GM18861 (cell line): ENCODE measurements at regions not wholly inside any gene's neighbourhood (a gene's known extent, or its start where the extent isn't known, plus 50 kb on each side); places are given as distances from the start of the nearest gene placed in this dataset.

Experiments used
- ATAC-seq: cut with Tn5 transposase; IDR thresholded peaks from one replicate; pipeline ENCODE4 v1.9.1; 2021; ENCODE audit not compliant: unreplicated experiment

GRCh38 chr6:146865756-146866379 is 267.1 kb downstream of the ADGB start:
- ATAC-seq, result no peak

GRCh38 chr6:146866731-146867414 is 268.1 kb downstream of the ADGB start:
- ATAC-seq, result no peak

GRCh38 chr6:146868671-146869209 is 270.0 kb downstream of the ADGB start:
- ATAC-seq, result no peak

- peak; percentile 92 for ATAC-seq
Measured at GRCh38 chr6:146870760-146871159, 272.0 kb downstream of the ADGB start.

DNA sequence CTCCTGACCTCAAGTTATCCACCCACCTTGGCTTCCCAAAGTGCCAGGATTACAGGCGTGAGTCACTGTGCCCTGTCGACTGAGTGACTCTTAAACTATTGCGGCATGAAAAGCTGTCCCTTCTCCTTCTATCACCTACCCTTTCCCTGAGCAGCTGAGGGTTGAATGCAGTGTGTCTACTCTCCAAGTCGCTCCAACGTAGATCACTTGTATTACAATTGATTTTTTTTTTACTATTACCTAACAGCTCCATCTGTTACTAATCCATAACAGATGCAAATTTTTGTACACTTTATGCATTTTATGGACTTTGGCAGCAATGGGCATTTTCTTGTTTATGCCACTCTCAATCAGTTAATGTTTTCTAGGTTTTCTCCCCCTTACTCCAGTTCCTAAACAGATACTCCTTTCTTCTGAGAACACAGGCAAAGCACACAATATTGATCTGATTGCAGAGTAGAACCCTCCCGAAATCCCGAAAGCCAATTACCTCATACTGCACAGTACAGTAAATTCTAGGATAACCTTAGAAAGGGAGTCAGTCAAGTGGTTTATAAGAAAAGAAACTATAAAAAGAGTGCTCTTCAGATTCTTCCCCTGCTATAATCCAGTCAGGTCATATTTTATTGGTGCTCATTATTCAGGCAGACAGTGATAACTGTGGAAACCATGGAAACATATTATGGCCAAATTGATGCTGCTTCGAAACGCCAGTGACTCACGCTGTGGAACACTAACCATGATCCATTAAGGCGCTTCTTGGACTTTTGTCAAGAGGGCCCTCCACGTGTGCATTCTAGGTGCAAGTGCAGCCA is 273.0 kb downstream of the ADGB start:
- ATAC-seq, result no peak

DNA sequence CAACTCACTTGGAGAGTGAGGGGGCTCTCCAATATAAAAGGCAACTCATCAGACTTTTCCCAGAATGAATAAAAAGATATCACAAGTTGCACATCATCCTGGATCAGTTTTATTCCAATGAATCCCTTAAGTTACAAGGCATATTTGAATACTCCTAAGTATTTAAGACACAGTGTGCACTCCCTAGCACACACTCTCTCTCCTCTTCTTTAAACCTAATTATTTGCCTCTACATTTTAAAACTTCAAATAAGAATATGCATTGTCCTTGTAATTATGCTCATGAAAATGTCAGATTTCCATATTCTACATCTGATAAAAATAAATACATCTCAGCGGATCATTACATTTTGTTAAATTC is 273.6 kb downstream of the ADGB start:
- no peak for ATAC-seq

- no peak for ATAC-seq
Measured at GRCh38 chr6:146874278-146875018, 275.7 kb downstream of the ADGB start.

- no peak for ATAC-seq
Measured at GRCh38 chr6:146875927-146876270, 277.1 kb downstream of the ADGB start.

- peak; percentile 54 for ATAC-seq
Measured at GRCh38 chr6:146876271-146877151, 277.7 kb downstream of the ADGB start.

GRCh38 chr6:146878168-146878951 is 279.6 kb downstream of the ADGB start:
- no peak for ATAC-seq

GRCh38 chr6:146878952-146879340 is 280.2 kb downstream of the ADGB start:
- ATAC-seq, result no peak

- ATAC-seq, result no peak
Measured at GRCh38 chr6:146879406-146880117, 280.8 kb downstream of the ADGB start.

- no peak for ATAC-seq
Measured at GRCh38 chr6:146881228-146882181, 282.7 kb downstream of the ADGB start.

- no peak for ATAC-seq
Measured at GRCh38 chr6:146883640-146884531, 285.1 kb downstream of the ADGB start.

DNA sequence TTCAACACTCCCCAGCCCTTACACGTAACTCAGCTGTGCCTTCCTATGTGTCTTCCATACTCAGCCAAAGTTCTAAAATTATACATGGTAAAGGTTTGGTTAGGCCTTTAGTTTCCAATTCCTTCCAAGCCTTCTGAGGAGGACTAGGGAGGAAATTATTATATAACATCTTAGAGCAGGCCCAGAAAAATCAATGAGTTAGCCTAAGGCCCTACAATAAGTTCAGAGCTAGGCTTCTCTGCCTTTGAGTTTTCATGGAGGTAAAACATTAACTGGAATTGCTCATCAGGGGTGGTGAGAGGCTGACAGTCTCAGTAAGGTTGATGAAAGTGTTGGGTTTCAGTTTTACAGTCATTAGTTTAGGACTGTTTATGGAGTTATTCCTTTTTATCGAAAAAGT is 286.0 kb downstream of the ADGB start:
- peak; percentile 100 for ATAC-seq

DNA sequence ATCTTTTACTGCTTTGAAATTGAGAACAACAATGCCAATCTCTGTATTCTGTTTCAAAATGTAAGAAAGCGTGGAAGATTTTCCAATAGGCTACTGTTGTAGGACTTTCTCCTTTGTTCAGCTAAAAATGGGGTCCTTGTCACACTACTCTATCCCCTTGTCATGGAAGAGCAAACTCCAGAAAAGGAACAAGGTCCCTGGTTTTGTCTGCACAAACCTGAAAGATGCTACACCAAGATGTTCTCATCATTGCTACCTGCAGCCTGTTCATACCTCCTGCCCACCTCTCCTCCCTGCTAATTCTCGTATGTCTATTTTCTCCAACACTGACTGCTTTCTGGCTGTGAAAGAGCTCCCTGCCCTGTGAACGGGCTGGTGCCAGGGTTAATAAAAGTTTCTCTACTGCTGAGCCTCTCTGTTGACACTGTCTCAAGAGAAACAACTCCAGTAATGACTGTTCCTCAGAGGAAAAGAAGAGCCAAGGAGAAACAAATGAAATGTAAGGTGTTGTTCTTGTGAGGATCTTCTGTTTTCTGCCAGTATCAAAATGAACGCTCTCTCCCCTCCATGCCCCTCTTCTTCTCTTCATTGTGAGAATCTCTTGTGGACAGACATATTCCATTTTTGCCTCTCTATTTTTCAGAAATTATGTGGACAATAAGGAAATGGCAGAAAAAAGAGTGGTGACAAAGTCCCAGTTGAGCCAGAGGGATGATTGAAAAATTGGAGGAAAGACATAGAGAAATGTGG is 287.1 kb downstream of the ADGB start:
- ATAC-seq, result no peak
